Psoas muscle (tissue), 7 donors: ENCODE measurements at regions not wholly inside any gene's neighbourhood (a gene's known extent, or its start where the extent isn't known, plus 50 kb on each side); places are given as distances from the start of the nearest gene placed in this dataset.

Experiments
- ATAC-seq, 4 donors: fragments of 200-7000 bp; cut with Tn5 transposase; one replicate each; pipeline ENCODE4 v1.9.1; 2020; ENCODE audit warnings: moderate library complexity in 3 of 4, mild to moderate bottlenecking in 2 of 4
- DNase-seq, 2 donors: peaks; one replicate each; pipeline ENCODE4 v3.0.0-alpha.2; 2020
- H3K27ac ChIP-seq: fragments of 200-600 bp; one replicate; pipeline ENCODE4 v1.8.0; 2022
- H3K27me3 ChIP-seq, 3 donors: fragments of 200-600 bp in 1 of 3; one replicate each; pipeline versions ENCODE4 v1.6.1 to v1.8.0; 2013 to 2022; ENCODE audit warnings: low read length in 2 of 3, mild to moderate bottlenecking in 2 of 3, moderate library complexity in 1 of 3; ENCODE audit not compliant: insufficient read depth in 3 of 3
- H3K36me3 ChIP-seq, 2 donors: fragments of 200-600 bp in 1 of 2; one replicate each; pipeline versions ENCODE4 v1.6.1 to v1.8.0; 2013 to 2022; ENCODE audit warnings: low read depth in 1 of 2, mild to moderate bottlenecking in 1 of 2, moderate library complexity in 1 of 2; ENCODE audit not compliant: insufficient read depth in 1 of 2
- H3K4me1 ChIP-seq: fragments of 200-600 bp; one replicate; pipeline ENCODE4 v1.8.0; 2022
- H3K4me3 ChIP-seq: fragments of 200-600 bp; one replicate; pipeline ENCODE4 v1.8.0; 2022; ENCODE audit warnings: mild to moderate bottlenecking
- H3K9me3 ChIP-seq: fragments of 200-600 bp; one replicate; pipeline ENCODE4 v1.8.0; 2022
- WGBS, 3 donors: extraction: QIAGEN DNeasy Blood & Tissue Kit; methylation state at CpG; one replicate each; pipeline versions ENCODE4 v1.1.6 to v1.1.7; 2013; 5-methylcytosine and 5-hydroxymethylcytosine counted together
- intact Hi-C, 2 donors: fragments of 100-400 bp; cut with DNase I; formaldehyde crosslinking; loops; one replicate each; pipeline versions ENCODE4 v1.11.0 to v1.14.2; 2022
- TF ChIP-seq, protein P1 (sequence below): fragments of 200-600 bp; IDR thresholded peaks from one replicate; pipeline ENCODE4 v1.8.0; 2022; ENCODE audit warnings: antibody characterized with exemption
- donor health status: healthy with polysubstance abuse.
- donor health status: DM: no; HTN: no; CAD: no; lungs with moderate emphysema.
- donor health status: Bipolar disorder and iron deficiency.
- donor health status: healthy.
- donor health status: DM: yes; HTN: yes; CAD: no.
- donor health status: DM: no; HTN: no; CAD: no.
- donor health status: DM: yes; HTN: yes; CAD: no.

GRCh38 chr22:44427611-44428470, 70.2 kb downstream of the RTL6 start:
- Histone ChIP-seq H3K4me3 (no peak overlapping the region), H3K27me3 (peaks cover 0 to 39% (median 12%) of the 10 kb centered on the region in 3 donors), H3K27ac (no peak overlapping the region), H3K9me3 (no peaks in the 10 kb centered on the region), H3K4me1 (no peaks in the 10 kb centered on the region), H3K36me3 (no peaks in the 10 kb centered on the region)
- no peak for DNase-seq
- TF ChIP-seq, protein P1, sequence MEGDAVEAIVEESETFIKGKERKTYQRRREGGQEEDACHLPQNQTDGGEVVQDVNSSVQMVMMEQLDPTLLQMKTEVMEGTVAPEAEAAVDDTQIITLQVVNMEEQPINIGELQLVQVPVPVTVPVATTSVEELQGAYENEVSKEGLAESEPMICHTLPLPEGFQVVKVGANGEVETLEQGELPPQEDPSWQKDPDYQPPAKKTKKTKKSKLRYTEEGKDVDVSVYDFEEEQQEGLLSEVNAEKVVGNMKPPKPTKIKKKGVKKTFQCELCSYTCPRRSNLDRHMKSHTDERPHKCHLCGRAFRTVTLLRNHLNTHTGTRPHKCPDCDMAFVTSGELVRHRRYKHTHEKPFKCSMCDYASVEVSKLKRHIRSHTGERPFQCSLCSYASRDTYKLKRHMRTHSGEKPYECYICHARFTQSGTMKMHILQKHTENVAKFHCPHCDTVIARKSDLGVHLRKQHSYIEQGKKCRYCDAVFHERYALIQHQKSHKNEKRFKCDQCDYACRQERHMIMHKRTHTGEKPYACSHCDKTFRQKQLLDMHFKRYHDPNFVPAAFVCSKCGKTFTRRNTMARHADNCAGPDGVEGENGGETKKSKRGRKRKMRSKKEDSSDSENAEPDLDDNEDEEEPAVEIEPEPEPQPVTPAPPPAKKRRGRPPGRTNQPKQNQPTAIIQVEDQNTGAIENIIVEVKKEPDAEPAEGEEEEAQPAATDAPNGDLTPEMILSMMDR, result no peak
- intact Hi-C loops, result loop anchor here in 1 of 2 donors (2.0 kb wide), 1 partner anchor 37 kb away; no protein-coding TSS in a partner anchor
- 76 to 85% (median 79%) methylated on average over 21 of the region's 21 CpGs for WGBS, 3 donors
- no peak for ATAC-seq

DNA sequence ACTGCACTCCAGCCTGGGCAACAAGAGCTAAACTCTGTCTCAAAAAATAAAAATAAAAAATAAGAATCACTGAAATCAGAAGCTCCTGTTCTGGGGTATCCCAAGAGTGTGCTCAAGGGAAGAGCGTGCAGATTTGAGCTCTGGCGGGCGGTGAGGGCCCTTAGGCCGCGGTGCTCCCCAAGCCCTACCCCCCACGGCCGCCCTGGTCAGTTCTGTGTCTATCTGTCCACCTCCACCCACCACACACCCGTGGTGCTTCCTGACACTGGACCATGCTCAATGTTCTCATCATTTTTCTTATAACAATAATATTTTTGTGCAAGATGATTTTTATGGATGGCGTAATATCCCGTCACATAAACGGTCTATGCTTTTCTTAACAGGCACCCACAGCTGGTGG, 71.1 kb downstream of the RTL6 start:
- TF ChIP-seq, protein P1, result no peak
- no peaks in the 10 kb centered on the region for H3K9me3 ChIP-seq
- H3K4me1 ChIP-seq, result no peaks in the 10 kb centered on the region
- no peak for ATAC-seq
- intact Hi-C loops, result loop anchor here in 1 of 2 donors (2.0 kb wide), 1 partner anchor 36 kb away; no protein-coding TSS in a partner anchor
- H3K27me3 ChIP-seq, result peaks cover 0 to 48% (median 14%) of the 10 kb centered on the region in 3 donors
- no peak overlapping the region for H3K4me3 ChIP-seq
- DNase-seq, result no peak
- H3K27ac ChIP-seq, result no peak overlapping the region
- WGBS, 3 donors, result 72 to 74% (median 73%) methylated on average over 11 of the region's 11 CpGs
- H3K36me3 ChIP-seq, result no peaks in the 10 kb centered on the region

DNA sequence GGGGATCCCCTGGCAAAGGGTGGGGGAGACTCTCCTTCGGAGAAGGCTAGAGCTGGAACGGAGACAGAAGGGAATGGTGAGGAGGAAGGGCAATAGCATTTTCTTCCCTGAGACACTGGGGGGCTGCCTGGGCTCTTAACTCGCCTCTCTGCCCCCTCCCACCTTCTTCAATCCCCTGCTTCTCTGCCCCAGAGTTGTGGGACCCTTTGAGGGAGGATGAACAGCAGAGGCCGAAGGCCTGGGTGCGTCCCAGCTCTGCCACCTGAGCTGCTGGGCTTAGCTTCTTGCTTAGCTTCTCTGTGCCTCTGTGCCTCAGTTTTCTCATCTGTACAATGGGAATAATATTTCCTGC, 72.4 kb downstream of the RTL6 start:
- ATAC-seq, result no peak
- Histone ChIP-seq H3K4me3 (no peak overlapping the region), H3K36me3 (no peaks in the 10 kb centered on the region), H3K9me3 (no peaks in the 10 kb centered on the region), H3K27ac (no peak overlapping the region), H3K4me1 (no peaks in the 10 kb centered on the region), H3K27me3 (peaks cover 0 to 43% (median 12%) of the 10 kb centered on the region in 3 donors)
- intact Hi-C loops, result loop anchor here in 1 of 2 donors (2.0 kb wide), 1 partner anchor 35 kb away; no protein-coding TSS in a partner anchor
- TF ChIP-seq, protein P1, result no peak
- WGBS, 3 donors, result 57 to 68% (median 60%) methylated on average over 5 of the region's 5 CpGs
- no peak for DNase-seq

DNA sequence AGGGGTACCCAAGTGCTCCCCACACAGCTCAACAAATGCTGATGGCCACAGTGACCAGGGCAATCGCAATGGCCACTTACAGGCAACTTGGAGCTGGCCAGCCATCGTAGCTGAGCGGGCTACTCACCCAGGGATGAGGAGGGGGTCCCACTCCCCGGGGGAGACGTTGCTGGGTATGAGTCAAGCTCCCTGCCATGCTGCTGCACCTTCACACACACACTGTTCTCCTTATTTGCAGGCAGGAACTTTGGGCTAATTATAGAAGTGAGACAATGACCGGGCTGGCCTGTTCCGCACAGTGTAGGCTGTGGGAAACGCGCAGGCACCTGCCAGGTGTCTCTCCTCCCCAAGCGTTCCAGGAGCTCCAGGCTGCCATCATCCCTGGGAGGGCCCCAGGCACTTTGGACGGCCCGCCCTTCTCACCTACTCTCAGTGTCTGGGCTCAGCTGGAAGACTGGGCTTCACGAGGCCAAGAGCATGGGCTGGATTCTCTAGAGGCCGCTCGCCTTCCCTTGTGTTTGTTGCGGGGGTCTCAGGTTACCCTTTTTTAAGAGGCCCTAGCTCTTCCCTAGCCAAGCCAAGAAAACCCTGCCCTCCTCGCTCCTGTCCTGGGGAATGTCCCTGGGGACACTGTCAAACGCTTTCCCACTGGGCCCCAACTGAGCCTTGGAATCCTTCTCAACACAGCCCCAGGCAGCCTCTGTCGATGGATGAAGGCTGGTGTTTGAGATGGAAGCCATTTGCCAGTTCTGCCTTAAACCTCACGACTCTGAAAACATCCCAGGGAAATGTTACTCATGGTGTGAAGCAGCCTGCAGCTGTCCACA, 73.0 kb downstream of the RTL6 start:
- H3K4me3 ChIP-seq, result no peak overlapping the region
- H3K9me3 ChIP-seq, result no peaks in the 10 kb centered on the region
- H3K27ac ChIP-seq, result no peak overlapping the region
- TF ChIP-seq, protein P1, result no peak
- H3K27me3 ChIP-seq, result peaks cover 0 to 44% (median 12%) of the 10 kb centered on the region in 3 donors
- 53 to 63% (median 59%) methylated on average over 20 of the region's 20 CpGs for WGBS, 3 donors
- no peak for DNase-seq
- ATAC-seq, result peak in 2 of 4 donors; percentile 27 to 31
- no peaks in the 10 kb centered on the region for H3K36me3 ChIP-seq
- no peaks in the 10 kb centered on the region for H3K4me1 ChIP-seq
- intact Hi-C loops, result no loop called here
